GM21526 (cell line): ENCODE measurements at regions not wholly inside any gene's neighbourhood (a gene's known extent, or its start where the extent isn't known, plus 50 kb on each side); places are given as distances from the start of the nearest gene placed in this dataset.

Experiments
- ATAC-seq: cut with Tn5 transposase; IDR thresholded peaks from one replicate; pipeline ENCODE4 v1.9.1; 2021; ENCODE audit warnings: moderate library complexity; ENCODE audit not compliant: unreplicated experiment, low FRiP score

GRCh38 chr9:108386032-108386431 lies 469.8 kb downstream of the ACTL7B start:
- no peak for ATAC-seq

GRCh38 chr9:108383796-108384195 lies 472.0 kb downstream of the ACTL7B start:
- no peak for ATAC-seq

- ATAC-seq, result no peak
These were observed 473.5 kb downstream of the ACTL7B start for GRCh38 chr9:108382310-108382709.

- ATAC-seq, result no peak
These were observed 477.9 kb downstream of the ACTL7B start for GRCh38 chr9:108377881-108378280.

GRCh38 chr9:108377382-108377781 lies 478.4 kb downstream of the ACTL7B start:
- no peak for ATAC-seq

GRCh38 chr9:108376140-108376539 lies 479.6 kb downstream of the ACTL7B start:
- ATAC-seq, result no peak

GRCh38 chr9:108374626-108375025 lies 481.2 kb downstream of the ACTL7B start:
- ATAC-seq, result no peak

GRCh38 chr9:108367188-108367587 lies 488.6 kb downstream of the ACTL7B start:
- ATAC-seq, result no peak

- no peak for ATAC-seq
These were observed 492.5 kb downstream of the ACTL7B start for GRCh38 chr9:108363311-108363710.

GRCh38 chr9:108360304-108360703 lies 495.5 kb downstream of the ACTL7B start:
- no peak for ATAC-seq

- no peak for ATAC-seq
These were observed 499.0 kb downstream of the ACTL7B start for GRCh38 chr9:108356806-108357205.

GRCh38 chr9:108351571-108351970 lies 504.2 kb downstream of the ACTL7B start:
- ATAC-seq, result no peak

- ATAC-seq, result no peak
These were observed 508.2 kb downstream of the ACTL7B start for GRCh38 chr9:108347463-108348188.

GRCh38 chr9:108345826-108346225 lies 510.0 kb downstream of the ACTL7B start:
- ATAC-seq, result no peak

GRCh38 chr9:108339251-108339650 lies 516.5 kb downstream of the ACTL7B start:
- ATAC-seq, result no peak

GRCh38 chr9:108336575-108336974 lies 519.2 kb downstream of the ACTL7B start:
- no peak for ATAC-seq

- no peak for ATAC-seq
These were observed 522.2 kb downstream of the ACTL7B start for GRCh38 chr9:108333530-108333983.

- ATAC-seq, result no peak
These were observed 524.2 kb downstream of the ACTL7B start for GRCh38 chr9:108331596-108331995.

GRCh38 chr9:108325406-108325805 lies 530.4 kb downstream of the ACTL7B start:
- ATAC-seq, result no peak

- ATAC-seq, result no peak
These were observed 532.2 kb downstream of the ACTL7B start for GRCh38 chr9:108323615-108324014.

GRCh38 chr9:108322326-108323098 lies 533.3 kb downstream of the ACTL7B start:
- ATAC-seq, result no peak

GRCh38 chr9:108316630-108317029 lies 539.2 kb downstream of the ACTL7B start:
- no peak for ATAC-seq
